DMS 273 (cell line): ENCODE measurements at regions not wholly inside any gene's neighbourhood (a gene's known extent, or its start where the extent isn't known, plus 50 kb on each side); places are given as distances from the start of the nearest gene placed in this dataset.

Experiments used
- DNase-seq: peaks from one replicate; lab custom pipeline; 2025; ENCODE audit not compliant: unreplicated experiment; lab: John Stamatoyannopoulos, UW

DNA sequence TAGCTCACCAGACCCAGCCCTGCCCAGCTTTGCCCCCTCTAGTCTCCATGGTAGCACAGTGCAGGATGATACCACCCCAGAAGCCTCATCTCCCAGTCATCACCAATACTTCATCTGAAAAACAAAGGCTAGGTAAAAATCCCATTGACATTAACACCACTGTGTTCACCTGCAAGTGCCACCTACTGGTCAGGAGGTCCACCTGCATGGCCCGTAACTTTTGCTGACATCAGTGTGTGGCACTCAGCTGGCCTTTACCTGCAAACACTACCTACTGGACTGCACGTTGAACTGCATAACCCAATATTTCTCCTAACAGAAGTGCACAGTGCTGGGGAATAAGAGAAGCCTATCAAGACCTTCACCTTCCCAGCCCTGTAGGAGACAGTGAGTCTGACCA lies 234.7 kb upstream of the ADGRB3 start:
- peak; percentile 3 for DNase-seq

DNA sequence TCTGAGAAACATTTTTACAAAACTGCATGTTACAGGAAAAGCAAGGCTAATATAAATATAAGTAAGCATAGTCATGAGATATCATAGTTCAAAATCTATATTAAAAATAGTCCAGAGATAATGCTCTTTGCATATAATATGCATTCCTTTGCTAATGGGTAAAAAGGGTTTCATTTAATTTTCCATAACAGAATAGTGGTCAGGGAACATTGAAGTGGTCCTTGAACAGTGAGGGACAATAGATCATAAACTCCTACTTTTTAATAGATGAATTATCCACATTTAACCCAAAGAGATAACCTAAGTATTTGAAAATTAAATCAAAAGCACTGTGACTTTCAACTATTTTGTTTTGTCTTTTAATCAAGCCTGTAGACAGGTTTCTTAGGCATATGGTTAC lies 243.1 kb upstream of the ADGRB3 start:
- DNase-seq: no peak

DNA sequence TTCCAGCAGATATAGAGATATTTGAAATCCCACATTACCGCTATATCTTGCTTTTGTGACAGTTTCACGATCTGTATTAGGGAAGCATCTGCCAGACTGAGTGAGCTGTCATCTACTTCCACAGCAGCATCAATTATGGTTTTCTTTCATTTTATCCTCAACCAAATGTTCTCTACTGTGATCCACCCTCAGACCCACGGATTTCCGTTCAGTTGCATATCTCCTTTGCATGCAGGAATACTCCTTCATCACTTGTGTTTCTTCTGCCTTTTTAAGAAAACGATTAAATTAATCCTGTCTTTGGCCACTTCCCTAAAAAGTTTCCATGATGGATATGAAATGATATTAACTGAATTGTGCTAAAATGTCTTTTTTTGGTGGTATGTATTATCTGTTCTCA lies 262.1 kb upstream of the ADGRB3 start:
- no peak for DNase-seq

DNA sequence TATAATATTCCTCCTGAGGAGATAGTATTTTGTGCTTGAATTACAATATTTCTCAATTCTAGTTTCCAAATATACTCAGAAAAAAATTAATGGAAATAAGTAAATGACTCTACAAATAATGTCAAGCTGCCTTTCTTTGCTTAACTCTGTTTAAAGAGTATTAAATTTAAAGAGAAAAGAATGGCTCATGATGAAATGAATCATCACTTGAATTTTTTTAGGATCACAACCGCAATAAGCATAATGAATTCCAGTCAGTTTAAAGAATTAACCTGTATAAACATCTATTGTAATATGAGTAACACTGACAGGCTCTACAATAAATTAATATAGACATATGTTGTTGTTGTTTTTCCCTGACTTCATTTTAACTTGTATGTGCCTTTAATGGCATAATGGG lies 266.2 kb upstream of the ADGRB3 start:
- DNase-seq: no peak

DNA sequence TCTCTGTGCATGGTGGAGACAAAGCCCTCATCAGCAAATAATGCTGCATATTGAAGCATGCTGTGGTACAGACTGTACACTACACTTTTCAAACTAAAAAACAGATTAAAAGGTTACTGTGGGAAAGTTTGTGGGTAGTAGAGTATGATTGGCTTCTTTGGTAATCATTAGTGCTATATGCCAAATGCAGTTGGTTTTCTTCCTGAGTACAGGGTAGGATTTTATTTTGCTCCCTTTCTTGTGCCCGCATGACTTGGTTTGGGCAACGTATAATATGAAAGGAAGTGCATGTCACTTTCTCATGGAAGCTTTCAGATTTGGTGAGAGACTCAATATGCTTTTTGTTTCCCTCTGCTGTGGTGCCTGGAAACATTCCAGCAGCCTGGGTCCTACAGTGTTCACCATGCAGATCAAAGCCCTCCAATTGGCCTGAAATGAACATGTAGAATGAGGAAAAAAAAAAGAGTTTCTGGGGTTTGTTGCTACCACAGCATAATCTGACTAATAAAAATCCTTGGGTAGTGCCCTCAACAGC lies 270.7 kb upstream of the ADGRB3 start:
- DNase-seq: no peak

DNA sequence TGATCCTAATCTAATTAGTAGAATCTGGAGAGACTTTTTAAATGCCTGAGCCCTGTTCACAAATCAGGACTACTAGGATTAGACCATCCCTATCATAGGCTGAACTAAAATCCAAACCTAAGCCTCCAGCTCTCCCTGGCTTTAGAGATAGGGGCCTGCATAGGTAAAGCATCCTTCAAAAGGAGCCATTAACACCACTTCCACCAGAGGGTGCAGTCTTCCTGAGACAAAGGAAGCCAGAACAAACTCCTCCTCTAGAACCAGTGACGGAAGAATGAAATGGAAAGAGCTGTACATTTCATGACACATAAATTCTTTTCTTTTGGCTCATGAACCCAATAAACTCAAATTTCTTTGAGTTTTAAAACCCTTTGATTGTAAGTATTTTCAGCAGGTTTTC lies 291.2 kb upstream of the ADGRB3 start:
- peak; percentile 87 for DNase-seq

DNA sequence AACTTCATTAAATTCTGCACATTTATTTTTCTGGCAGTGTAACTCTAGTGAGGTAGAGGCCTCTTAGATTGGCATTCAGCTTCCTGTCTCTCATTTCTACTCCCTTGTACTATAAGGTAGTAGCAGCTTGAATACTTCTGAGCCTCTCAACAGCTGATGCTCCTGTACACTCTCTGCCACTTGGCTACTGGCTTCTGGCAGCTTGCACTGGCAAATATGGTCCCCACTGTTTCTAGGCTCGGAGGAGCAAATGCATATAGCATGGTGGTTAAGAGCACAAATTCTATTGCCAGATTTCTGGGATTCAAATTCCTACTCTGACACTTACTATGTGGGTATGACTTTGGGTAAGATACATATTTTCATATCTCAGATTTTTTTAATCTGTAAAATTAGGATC lies 292.8 kb upstream of the ADGRB3 start:
- DNase-seq: no peak

DNA sequence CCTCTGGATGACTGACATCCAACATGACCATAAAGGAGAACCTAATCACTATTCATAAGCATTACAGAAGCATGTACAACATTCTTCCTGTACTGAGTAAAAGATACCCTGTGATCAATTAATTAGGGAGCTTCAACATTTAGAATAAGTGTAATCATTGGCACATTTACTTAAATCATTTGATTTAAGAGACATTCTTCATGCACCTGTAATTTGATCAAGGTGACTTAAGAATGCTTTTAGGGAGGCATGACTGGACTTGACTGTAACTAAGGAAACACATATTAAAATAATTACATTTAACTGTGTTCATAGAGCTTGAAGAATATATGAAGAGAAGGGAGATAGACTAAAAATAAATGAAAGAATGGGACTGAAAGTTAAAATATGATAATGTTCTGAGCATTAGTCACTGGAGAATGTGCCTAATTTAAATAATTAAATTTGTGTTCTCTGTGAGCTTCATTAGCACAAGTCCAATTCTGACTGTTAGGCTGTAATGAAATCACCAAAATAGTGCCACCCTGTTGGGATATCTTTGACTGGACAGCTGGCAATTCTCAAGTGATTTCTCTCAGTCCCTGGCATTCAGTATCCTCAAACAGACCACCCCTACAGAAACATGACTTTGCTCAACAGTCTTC lies 295.5 kb upstream of the ADGRB3 start:
- no peak for DNase-seq

DNA sequence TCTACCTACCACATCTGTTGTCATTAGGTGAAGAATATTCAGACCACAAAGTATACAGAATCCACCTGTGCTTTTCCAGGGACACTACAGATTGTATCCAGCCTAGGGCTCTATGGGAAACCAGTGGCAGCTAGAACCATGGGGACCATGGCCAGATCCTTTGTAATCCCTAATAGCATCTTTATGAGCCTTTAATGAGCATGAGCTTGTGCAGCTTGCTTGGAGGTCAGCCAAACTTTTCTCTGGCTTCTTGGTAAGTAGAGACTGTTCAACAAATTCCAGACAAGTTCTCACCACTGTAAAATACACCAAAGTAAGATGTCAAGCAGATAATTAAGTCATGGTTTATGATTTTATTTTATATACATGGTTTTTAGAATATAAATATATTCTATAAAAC lies 301.6 kb upstream of the ADGRB3 start:
- peak; percentile 33 for DNase-seq

DNA sequence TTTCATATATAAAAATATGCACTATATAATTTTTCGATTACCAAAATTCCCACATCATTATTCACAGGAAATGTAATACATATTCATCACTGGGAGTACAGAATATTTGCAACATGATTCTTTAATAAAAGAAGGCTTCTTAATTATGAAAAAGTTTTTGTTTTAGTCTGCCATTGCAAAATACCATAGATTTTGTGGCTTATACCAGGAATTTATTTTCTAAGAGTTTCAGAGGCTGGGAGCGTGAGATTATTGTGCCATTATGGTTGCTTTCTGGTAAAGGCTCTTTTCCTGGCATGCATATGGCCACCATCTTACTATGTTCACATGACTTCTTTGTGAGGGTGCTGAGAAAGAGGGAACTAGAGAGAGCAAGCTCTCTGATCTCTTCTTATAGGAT lies 306.9 kb upstream of the ADGRB3 start:
- DNase-seq: no peak

DNA sequence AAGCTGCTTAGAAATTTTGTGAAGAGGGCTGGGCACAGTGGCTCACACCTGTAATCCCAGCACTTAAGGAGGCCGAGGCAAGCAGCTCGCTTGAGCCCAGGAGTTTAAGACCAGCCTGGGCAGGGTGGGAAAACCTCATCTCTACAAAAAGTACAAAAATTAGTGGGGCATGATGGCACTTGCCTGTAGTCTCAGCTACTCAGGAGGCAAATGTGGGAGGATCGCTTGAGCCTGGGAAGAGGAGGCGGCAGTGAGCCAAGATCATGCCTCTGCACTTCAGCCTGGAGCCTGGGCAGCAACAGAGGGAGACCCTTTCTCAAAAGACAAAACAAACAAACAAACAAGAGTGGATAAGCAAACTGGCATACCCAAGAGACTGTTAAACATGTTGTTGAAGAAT lies 308.3 kb upstream of the ADGRB3 start:
- no peak for DNase-seq

DNA sequence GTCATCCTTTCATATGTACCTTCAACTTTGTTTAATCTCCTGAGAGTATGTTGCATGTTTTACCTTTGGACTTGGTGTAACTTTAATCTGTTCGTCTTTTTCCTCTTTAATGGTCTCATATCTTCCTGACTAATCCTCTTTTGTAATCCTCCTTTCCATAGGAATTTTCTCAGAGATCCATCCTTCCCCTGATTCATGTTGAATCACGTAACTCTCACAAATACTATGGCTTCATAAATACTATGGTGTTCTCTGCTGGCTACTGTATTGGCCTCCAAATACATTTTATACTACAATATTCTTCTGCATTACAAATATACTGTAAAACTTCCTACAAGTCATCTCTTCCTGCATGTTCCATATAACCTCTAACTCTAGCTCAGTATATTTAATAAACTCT lies 317.7 kb upstream of the ADGRB3 start:
- no peak for DNase-seq

DNA sequence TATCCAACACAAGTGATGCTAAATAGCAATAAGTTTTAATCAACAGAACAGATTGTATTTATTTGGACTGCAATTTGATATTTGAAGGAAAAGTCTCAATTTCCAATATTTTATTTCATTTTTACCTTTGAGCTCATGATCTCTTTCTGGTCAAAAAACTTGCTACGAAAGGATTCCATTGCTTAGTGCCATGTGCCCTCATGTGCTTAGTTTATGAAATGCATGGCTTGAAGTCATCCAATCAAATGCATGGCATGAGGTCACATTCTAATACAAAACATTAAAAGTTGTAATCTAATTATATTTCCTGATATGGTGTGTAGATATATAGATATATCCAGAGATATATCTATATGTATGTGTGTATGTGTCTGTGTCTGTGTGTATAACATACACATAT lies 321.2 kb upstream of the ADGRB3 start:
- peak; percentile 11 for DNase-seq

DNA sequence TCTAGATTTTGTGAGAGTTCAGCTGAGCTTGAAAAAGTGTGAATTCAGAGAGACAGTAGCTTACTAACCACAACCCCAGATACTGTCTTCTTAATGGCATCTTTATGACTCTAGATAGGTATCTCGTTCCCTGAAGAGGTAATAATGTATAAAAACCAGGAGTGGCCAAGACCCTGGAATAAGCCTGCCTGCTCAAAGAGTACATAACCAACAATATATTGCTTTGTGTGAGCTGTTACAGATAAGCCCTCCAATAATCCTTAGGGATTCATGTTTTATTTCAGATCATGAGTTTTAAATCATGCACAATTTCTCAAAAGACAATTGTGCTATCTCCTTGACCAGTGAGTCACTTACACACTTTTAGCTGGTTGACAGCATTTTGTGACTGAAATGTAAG lies 327.8 kb upstream of the ADGRB3 start:
- DNase-seq: no peak

DNA sequence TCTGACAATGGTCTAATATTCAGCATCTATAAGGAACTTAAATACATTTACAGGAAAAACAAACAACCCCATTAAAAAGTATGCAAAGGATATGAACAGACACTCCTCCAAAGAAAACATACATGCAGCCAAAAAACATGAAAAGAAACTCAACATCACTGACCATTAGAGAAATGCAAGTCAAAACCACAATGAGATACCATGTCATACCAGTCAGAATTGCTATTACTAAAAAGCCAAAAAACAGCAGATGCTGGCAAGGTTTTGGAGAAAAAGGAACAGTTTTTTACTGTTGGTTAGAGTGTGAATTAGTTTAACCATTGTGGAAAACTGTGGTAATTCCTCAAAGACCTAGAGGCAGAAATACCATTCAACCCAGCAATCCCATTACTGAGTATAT lies 339.0 kb upstream of the ADGRB3 start:
- DNase-seq: no peak

DNA sequence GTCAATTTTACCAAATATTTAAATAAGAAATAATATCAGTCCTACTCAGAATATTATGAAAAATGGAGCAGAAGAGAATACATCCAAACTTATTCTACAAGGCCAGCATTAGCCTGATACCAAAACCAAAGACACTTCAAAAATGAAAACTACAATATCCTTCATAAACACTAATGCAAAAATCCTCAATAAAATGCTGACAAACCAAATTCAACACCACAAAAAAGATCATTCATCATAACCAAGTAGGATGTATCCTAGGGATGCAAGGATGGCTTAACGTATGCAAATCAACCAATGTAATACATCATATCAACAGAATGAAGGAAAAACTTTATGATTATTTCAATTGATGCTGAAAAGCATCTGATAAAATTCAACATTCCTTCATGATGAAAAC lies 352.4 kb upstream of the ADGRB3 start:
- no peak for DNase-seq

DNA sequence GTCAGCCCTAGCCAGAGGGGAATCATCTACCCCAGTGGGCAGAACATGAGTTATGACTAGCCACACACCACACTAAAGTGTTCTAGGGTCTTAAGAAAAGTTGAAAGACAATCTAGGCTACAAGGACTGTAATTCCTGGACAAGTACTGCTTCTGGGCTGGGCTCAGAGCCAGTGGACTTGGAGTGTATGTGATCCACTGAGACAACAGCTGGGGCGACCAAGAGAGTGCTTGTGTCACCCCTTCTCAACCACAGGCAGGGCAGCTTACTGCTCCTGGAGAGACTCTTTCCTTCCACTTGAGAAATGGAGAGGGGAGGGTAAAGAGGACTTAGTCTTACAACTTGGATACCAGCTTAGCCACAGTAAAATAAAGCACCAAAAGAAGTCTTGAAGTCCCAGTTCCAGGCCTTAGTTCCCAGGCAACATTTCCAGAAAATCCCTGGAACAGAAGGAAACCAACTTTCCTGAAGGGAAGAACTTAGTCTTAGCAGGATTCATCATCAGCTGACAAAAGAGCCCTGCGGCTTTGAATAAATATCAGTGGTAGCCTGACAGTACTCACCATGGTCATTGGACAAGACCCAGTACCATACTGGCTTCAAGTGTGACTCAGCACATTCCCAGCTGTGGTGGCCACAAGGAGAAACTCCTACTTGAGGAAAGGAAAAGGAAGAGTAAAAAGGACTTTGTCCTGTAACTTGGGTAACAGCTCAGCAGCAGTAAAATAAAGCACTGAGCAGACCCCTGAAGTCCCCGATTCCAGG lies 355.1 kb upstream of the ADGRB3 start:
- DNase-seq: no peak

DNA sequence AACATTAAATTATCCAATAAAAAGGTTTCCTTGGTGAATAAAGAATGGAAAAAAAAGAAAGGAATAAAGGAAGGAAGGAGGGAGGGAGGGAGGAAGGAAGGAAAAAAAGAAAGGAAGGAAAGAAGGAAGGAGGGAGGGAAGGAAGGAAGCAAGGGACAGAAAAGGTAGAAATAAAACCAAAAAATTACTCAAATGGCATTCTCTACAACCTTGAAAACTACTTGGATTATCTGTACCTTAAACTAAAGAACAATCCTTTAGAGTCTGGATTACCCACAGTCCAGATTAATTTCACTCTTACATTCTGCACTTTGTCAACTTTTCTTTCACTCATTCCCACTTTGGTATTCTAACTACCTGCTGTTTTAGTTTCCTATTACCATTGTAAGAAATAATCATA lies 361.8 kb upstream of the ADGRB3 start:
- DNase-seq: no peak

DNA sequence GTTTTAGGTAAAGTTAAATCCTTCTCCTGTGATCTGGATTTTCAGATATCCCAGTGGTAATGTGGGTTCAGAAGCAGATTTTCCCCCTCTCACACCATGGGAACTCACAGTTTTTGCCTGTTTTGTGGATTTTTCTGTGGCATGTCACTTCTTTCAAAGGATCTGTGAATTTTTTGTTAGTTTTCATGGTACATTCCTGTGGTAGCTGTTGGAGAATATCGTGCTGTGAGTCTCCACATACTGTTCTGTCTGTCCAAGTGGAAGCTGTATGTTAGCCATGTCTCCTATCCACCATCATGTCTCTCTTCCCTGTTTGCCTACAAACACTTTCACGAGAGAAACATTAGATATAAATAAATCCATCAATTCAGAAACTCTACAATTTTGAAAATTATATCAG lies 378.7 kb upstream of the ADGRB3 start:
- DNase-seq: no peak

DNA sequence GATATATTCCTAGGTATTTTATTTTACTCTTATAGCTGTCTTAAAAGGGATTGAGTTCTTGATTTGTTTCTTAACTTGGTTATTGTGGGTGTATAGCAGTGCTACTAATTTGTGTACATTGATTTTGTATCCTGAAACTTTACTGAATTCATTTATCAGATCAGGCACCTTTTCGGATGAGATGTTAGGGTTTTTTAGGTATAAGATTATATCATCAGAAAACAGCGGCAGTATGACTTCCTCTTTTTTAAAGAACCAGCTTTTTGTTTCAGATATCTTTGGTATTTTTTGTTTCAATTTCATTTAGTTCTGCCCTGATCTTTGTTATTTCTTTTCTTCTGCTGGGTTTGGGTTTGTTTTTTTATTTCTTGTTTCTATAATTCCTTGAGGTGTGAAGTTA lies 382.4 kb upstream of the ADGRB3 start:
- no peak for DNase-seq

DNA sequence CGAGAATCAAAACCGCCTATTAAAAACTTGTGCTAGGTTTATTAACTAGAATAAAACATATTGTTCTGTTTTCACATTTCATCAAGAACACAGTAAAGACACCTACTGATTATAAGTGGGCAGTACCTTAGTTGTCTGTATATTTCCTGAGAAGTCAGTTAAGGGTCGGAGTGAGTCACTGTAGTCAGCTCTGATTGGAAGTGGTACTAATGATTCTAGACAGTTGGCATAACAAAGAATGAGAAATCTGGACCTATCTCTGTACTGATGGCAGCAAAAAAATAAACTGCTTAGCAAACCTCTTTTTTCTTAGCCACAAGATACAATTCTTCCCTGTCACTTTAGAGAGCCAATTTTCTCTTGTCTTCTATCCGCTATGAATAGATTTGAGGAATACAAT lies 387.3 kb upstream of the ADGRB3 start:
- DNase-seq: no peak

DNA sequence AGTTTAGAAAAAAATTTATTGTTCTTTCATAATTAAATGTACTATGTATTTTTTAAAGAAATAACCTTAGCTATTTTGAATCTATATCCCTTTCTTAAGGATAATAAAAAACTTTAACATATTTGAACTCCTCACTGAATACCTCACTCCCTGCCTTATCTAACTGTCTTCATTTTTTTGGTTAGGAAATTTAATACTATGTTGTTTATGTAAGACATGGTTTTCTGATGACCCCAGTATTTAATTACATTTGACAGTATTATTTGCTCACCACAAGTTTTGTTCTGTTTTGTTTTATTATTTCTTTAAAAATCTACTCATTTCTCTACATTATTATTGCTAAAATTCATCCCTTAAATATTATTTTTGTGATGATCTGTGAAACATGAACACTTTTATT lies 394.4 kb upstream of the ADGRB3 start:
- no peak for DNase-seq

DNA sequence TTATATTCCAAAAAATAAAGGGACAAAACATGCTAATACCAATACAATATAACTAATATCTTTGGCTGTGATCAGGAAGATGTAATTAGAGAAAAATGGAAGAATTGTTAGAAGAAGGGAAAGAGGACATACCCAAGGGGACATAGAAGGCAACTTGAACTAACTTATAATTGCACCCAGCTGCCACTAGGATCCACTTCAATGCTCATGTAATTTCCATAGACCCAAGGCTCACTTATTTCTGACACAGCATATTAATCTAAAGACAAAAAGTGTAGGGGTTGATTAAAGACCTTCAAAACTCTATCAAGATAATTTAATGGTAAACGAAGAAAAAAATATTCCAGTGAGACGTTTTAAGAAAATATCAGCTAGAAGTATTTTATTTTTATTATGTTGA lies 396.0 kb upstream of the ADGRB3 start:
- DNase-seq: no peak
